CD14-positive monocyte (primary cell): ENCODE measurements at regions not wholly inside any gene's neighbourhood (a gene's known extent, or its start where the extent isn't known, plus 50 kb on each side); places are given as distances from the start of the nearest gene placed in this dataset.

Experiments
- DNase-seq, 3 donors: peaks; one replicate each; pipeline ENCODE4 v3.0.0-alpha.2; 2011 to 2022
- H2AFZ ChIP-seq: 2 replicates; pipeline ENCODE4 v1.6.0; 2012; ENCODE audit warnings: mild to moderate bottlenecking, low read depth, low read length, inconsistent platforms; ENCODE audit not compliant: insufficient read depth, poor library complexity, severe bottlenecking
- H3K27ac ChIP-seq, 2 donors: 1 replicate in 1 of 2; 2 replicates in 1 of 2; pipeline ENCODE4 v1.5.1; 2012 to 2013; ENCODE audit warnings: low read length in 2 of 2, control low read depth in 1 of 2, inconsistent platforms in 1 of 2, low read depth in 1 of 2, mild to moderate bottlenecking in 1 of 2
- H3K27me3 ChIP-seq, 2 donors: one replicate each; pipeline versions ENCODE4 v1.6.0 to v1.6.1; 2011 to 2013; ENCODE audit warnings: low read length in 2 of 2; ENCODE audit not compliant: control insufficient read depth in 2 of 2, insufficient read depth in 2 of 2
- H3K36me3 ChIP-seq, 2 donors: replicated peaks in 1 of 2; 1 replicate in 1 of 2; 2 replicates in 1 of 2; pipeline versions ENCODE4 v1.5.1 to v1.6.1; 2012 to 2013; ENCODE audit warnings: low read length in 2 of 2, control low read depth in 1 of 2, inconsistent platforms in 1 of 2, mild to moderate bottlenecking in 1 of 2; ENCODE audit not compliant: insufficient read depth in 2 of 2, control insufficient read depth in 1 of 2
- H3K4me1 ChIP-seq, 2 donors: 1 replicate in 1 of 2; 2 replicates in 1 of 2; pipeline versions ENCODE4 v1.5.1 to v1.6.1; 2012 to 2013; ENCODE audit warnings: low read length in 2 of 2, control low read depth in 1 of 2, inconsistent platforms in 1 of 2, mild to moderate bottlenecking in 1 of 2, moderate library complexity in 1 of 2; ENCODE audit not compliant: insufficient read depth in 2 of 2, control insufficient read depth in 1 of 2
- H3K4me2 ChIP-seq: replicated peaks from 2 replicates; pipeline ENCODE3; 2012; ENCODE audit warnings: low read length, moderate library complexity, mild to moderate bottlenecking; ENCODE audit not compliant: poor library complexity, severe bottlenecking; ENCODE audit errors: extremely low read depth
- H3K4me3 ChIP-seq, 3 experiments: fragments of 200-600 bp in 1 of 3; sonication (generic) in 1 of 3; replicated peaks in 1 of 3; 1 replicate in 2 of 3; 2 replicates in 1 of 3; pipeline ENCODE4 v1.5.1; 2011 to 2013; ENCODE audit warnings: low read length in 3 of 3, mild to moderate bottlenecking in 3 of 3, control low read depth in 2 of 3, low read depth in 2 of 3, inconsistent platforms in 1 of 3, moderate library complexity in 1 of 3
- H3K79me2 ChIP-seq: 2 replicates; pipeline ENCODE4 v1.6.0; 2012; ENCODE audit warnings: mild to moderate bottlenecking, control low read depth, inconsistent platforms, low read length, moderate library complexity; ENCODE audit not compliant: insufficient read depth
- H3K9ac ChIP-seq: 2 replicates; pipeline ENCODE4 v1.6.0; 2017; ENCODE audit warnings: low read length, mild to moderate bottlenecking; ENCODE audit not compliant: insufficient read depth, poor library complexity, severe bottlenecking
- H3K9me3 ChIP-seq, 2 donors: replicated peaks in 1 of 2; 1 replicate in 1 of 2; 2 replicates in 1 of 2; pipeline versions ENCODE4 v1.5.1 to v1.6.1; 2012 to 2013; ENCODE audit warnings: low read length in 2 of 2, control low read depth in 1 of 2; ENCODE audit not compliant: control insufficient read depth in 1 of 2, insufficient read depth in 1 of 2
- H4K20me1 ChIP-seq: 2 replicates; pipeline ENCODE4 v1.6.0; 2012; ENCODE audit warnings: mild to moderate bottlenecking, low read length, control low read depth, moderate library complexity; ENCODE audit not compliant: insufficient read depth
- H3K27ac Mint-ChIP-seq, 7 donors: one replicate each; pipeline ENCODE4 v1.8.0; 2020; ENCODE audit warnings: mild to moderate bottlenecking in 7 of 7, mixed read lengths in 7 of 7, moderate library complexity in 6 of 7, inconsistent platforms in 2 of 7
- H3K27me3 Mint-ChIP-seq, 3 donors: one replicate each; pipeline ENCODE4 v1.8.0; 2021 to 2022; ENCODE audit warnings: low read depth in 3 of 3, mild to moderate bottlenecking in 3 of 3, mixed read lengths in 3 of 3, moderate library complexity in 3 of 3, inconsistent platforms in 1 of 3
- H3K36me3 Mint-ChIP-seq, 2 donors: one replicate each; pipeline ENCODE4 v1.8.0; 2020; ENCODE audit warnings: mixed read lengths in 2 of 2, inconsistent platforms in 1 of 2, mild to moderate bottlenecking in 1 of 2
- H3K4me1 Mint-ChIP-seq: one replicate; pipeline ENCODE4 v1.8.0; 2020; ENCODE audit warnings: mild to moderate bottlenecking, mixed read lengths
- H3K4me3 Mint-ChIP-seq, 2 donors: one replicate each; pipeline ENCODE4 v1.8.0; 2020; ENCODE audit warnings: mild to moderate bottlenecking in 2 of 2, mixed read lengths in 2 of 2, moderate library complexity in 1 of 2
- H3K9me3 Mint-ChIP-seq, 7 donors: one replicate each; pipeline ENCODE4 v1.8.0; 2020 to 2022; ENCODE audit warnings: mixed read lengths in 7 of 7, mild to moderate bottlenecking in 6 of 7, moderate library complexity in 6 of 7, inconsistent platforms in 2 of 7
- WGBS: methylation state at CpG from one replicate; pipeline ENCODE4 v1.1.5; 2013; ENCODE audit warnings: missing lambda C conversion rate; ENCODE audit not compliant: insufficient coverage; 5-methylcytosine and 5-hydroxymethylcytosine counted together
- intact Hi-C, 2 donors: fragments of 100-400 bp; cut with micrococcal nuclease; formaldehyde crosslinking; loops; one replicate each; pipeline versions ENCODE4 v1.15.0 to v1.15.1; 2023
- TF ChIP-seq, protein P1 (sequence below): fragments of 200-600 bp; IDR thresholded peaks from one replicate; pipeline ENCODE4 v1.8.0; 2022; ENCODE audit warnings: antibody characterized with exemption, mild to moderate bottlenecking

DNA sequence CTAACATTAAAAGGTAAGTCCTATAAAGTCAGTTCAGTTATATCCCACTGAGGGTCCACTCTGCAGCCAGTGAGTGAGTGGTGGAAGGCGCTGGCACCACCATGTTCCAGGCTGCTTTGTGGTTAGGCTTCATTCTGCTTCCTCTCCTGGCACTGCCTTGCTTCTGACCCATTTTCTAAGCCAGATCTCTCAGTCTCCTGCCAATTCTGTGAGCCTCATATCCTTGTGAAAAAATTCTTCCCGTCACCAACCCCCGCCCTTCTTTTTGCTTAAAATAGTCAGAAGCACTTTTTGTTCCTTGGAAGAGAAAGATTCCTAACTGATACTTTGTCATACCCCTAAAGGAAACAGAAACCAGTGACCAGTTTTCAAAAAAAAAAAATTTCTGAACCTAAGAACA is 139.8 kb upstream of the NCK2 start:
- H3K27me3 Mint-ChIP-seq, result peaks cover 0 to 2% (median 1%) of the 10 kb centered on the region in 3 donors
- H4K20me1 ChIP-seq, result no peaks in the 10 kb centered on the region
- H3K27ac ChIP-seq, result no peak overlapping the region
- H3K4me3 ChIP-seq, result no peak overlapping the region
- H3K4me2 ChIP-seq, result no peak overlapping the region
- no peaks in the 10 kb centered on the region for H3K36me3 ChIP-seq
- no peaks in the 10 kb centered on the region for H3K4me1 ChIP-seq
- no peaks in the 10 kb centered on the region for H3K79me2 ChIP-seq
- WGBS, result no CpG with 5 or more reads among the region's 3 CpGs
- H3K4me3 Mint-ChIP-seq, result no peak overlapping the region
- H3K27me3 ChIP-seq, result no peaks in the 10 kb centered on the region
- TF ChIP-seq, protein P1, sequence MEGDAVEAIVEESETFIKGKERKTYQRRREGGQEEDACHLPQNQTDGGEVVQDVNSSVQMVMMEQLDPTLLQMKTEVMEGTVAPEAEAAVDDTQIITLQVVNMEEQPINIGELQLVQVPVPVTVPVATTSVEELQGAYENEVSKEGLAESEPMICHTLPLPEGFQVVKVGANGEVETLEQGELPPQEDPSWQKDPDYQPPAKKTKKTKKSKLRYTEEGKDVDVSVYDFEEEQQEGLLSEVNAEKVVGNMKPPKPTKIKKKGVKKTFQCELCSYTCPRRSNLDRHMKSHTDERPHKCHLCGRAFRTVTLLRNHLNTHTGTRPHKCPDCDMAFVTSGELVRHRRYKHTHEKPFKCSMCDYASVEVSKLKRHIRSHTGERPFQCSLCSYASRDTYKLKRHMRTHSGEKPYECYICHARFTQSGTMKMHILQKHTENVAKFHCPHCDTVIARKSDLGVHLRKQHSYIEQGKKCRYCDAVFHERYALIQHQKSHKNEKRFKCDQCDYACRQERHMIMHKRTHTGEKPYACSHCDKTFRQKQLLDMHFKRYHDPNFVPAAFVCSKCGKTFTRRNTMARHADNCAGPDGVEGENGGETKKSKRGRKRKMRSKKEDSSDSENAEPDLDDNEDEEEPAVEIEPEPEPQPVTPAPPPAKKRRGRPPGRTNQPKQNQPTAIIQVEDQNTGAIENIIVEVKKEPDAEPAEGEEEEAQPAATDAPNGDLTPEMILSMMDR, result no peak
- H3K9me3 Mint-ChIP-seq, result peaks cover 0 to 5% (median 0%) of the 10 kb centered on the region in 7 donors
- no peak overlapping the region for H3K27ac Mint-ChIP-seq
- no peaks in the 10 kb centered on the region for H3K4me1 Mint-ChIP-seq
- H3K9ac ChIP-seq, result no peak overlapping the region
- no peaks in the 10 kb centered on the region for H3K36me3 Mint-ChIP-seq
- no peak for DNase-seq
- H2AFZ ChIP-seq, result no peak overlapping the region
- no peaks in the 10 kb centered on the region for H3K9me3 ChIP-seq
- intact Hi-C loops, result no loop called here

DNA sequence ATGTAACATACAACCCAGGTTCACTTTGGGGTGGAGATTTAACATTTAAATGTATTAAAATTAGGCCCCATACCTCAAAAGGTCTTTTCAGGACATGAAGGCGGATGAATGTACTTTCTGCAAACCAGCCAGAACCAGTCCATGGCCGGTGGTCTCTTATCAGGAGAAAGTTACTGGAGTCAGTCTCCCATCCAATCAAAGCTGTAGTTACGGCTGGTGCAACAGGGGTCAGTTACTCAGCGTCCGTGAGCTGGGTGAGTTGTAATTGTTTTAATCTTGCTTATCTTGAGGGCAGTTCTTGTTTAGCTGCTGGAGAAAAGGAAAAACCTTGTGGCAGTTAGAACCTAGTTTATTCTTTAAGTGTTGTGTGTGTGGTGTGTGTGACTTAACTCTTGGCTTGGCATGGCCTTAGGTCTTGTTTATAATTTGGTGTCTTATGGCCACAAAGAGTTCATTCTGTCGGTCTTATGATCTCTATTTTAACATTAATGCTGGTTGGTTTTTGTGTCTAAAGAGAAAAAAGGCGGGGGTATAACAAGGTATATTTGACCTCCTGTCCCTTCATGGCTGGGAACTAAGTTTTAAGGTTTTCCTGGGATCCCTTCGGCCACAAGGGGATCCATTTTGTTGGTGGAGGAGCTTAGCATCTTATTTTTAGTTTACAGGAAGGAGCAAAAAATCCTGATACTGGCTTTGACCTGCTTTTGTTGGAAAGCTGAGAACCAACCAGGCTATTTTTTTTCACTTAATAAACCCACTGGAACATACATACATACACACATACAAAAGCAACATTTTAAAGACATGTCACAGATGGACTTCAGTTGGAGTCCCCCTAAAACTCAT is 143.5 kb upstream of the NCK2 start:
- TF ChIP-seq, protein P1, result no peak
- H2AFZ ChIP-seq, result no peak overlapping the region
- no peak overlapping the region for H3K27ac ChIP-seq
- no peaks in the 10 kb centered on the region for H3K79me2 ChIP-seq
- 100% methylated on average over 4 of the region's 8 CpGs for WGBS
- H3K9me3 ChIP-seq, result no peaks in the 10 kb centered on the region
- no peaks in the 10 kb centered on the region for H3K4me1 ChIP-seq
- no peak overlapping the region for H3K9ac ChIP-seq
- H3K9me3 Mint-ChIP-seq, result peaks cover 0 to 5% (median 0%) of the 10 kb centered on the region in 7 donors
- H4K20me1 ChIP-seq, result no peaks in the 10 kb centered on the region
- no peaks in the 10 kb centered on the region for H3K4me1 Mint-ChIP-seq
- intact Hi-C loops, result no loop called here
- no peak overlapping the region for H3K4me3 ChIP-seq
- no peak overlapping the region for H3K4me3 Mint-ChIP-seq
- peaks cover 0 to 3% (median 2%) of the 10 kb centered on the region in 3 donors for H3K27me3 Mint-ChIP-seq
- H3K27ac Mint-ChIP-seq, result no peak overlapping the region
- no peaks in the 10 kb centered on the region for H3K27me3 ChIP-seq
- no peaks in the 10 kb centered on the region for H3K36me3 Mint-ChIP-seq
- H3K4me2 ChIP-seq, result no peak overlapping the region
- H3K36me3 ChIP-seq, result no peaks in the 10 kb centered on the region
- no peak for DNase-seq
